HepG2 (cell line): ENCODE measurements at regions not wholly inside any gene's neighbourhood (a gene's known extent, or its start where the extent isn't known, plus 50 kb on each side); places are given as distances from the start of the nearest gene placed in this dataset.

Source experiments
- ATAC-seq: fragments of 200-7000 bp; cut with Tn5 transposase; 3 replicates; pipeline ENCODE4 v1.9.1; 2020; ENCODE audit warnings: mild to moderate bottlenecking, moderate library complexity
- BruUV-seq: library from RNA; stranded (reverse); fragments of 400-500 nt; replicated peaks from 2 replicates; lab custom pipeline; 2021; lab: Mats Ljungman, UMichigan
- CTCF ChIA-PET: fragments of 300-600 bp; formaldehyde crosslinking; extraction: SDS; loops from one replicate; lab custom pipeline; 2021; ENCODE audit warnings: low total read pairs, inconsistent platforms, low intra/inter-chr PET ratio; lab: Yijun Ruan, JAX
- POLR2A ChIA-PET: fragments of 350-600 bp; sonication (Branson Sonifier 250); formaldehyde crosslinking; loops from one replicate; lab custom pipeline; 2020; ENCODE audit warnings: antibody characterized with exemption, inconsistent platforms; lab: Yijun Ruan, JAX
- DNase-seq: peaks from one replicate; pipeline ENCODE4 v3.0.0-alpha.2; 2015; ENCODE audit warnings: low spot score
- FAIRE-seq: peaks from 3 replicates; lab custom pipeline; 2011; peaks lifted over from hg19 to GRCh38; lab: Jason Lieb, UNC
- H2AFZ ChIP-seq: one replicate; pipeline ENCODE4 v1.6.1; 2011; ENCODE audit warnings: low read length, inconsistent platforms
- H3K27ac ChIP-seq: fragments of 300-600 bp; 3 replicates; pipeline ENCODE4 v1.8.0; 2011; ENCODE audit warnings: mixed run types, mild to moderate bottlenecking, mixed read lengths, low read length, inconsistent platforms; ENCODE audit not compliant: insufficient read depth; ENCODE audit errors: extremely low read length
- H3K27me3 ChIP-seq, 2 experiments: fragments of 200-600 bp in 1 of 2; 2 replicates in 1 of 2; 3 replicates in 1 of 2; pipeline versions ENCODE4 v1.6.0 to v1.8.0; 2011; ENCODE audit warnings: low read length in 2 of 2, mild to moderate bottlenecking in 2 of 2, moderate library complexity in 2 of 2, inconsistent platforms in 1 of 2; ENCODE audit not compliant: insufficient read depth in 2 of 2, control insufficient read depth in 1 of 2
- H3K36me3 ChIP-seq, 2 experiments: fragments of 200-600 bp in 1 of 2; replicated peaks in 1 of 2; 2 replicates in 1 of 2; 3 replicates in 1 of 2; pipeline versions ENCODE4 v1.5.1 to v1.8.0; 2011; ENCODE audit warnings: low read length in 2 of 2, inconsistent platforms in 1 of 2; ENCODE audit not compliant: insufficient read depth in 2 of 2, control insufficient read depth in 1 of 2
- H3K4me1 ChIP-seq: 2 replicates; pipeline ENCODE4 v1.5.1; 2012; ENCODE audit warnings: low read length, inconsistent platforms; ENCODE audit not compliant: insufficient read depth
- H3K4me2 ChIP-seq: 2 replicates; pipeline ENCODE4 v1.6.0; 2011; ENCODE audit warnings: low read depth, low read length, inconsistent platforms
- H3K4me3 ChIP-seq, 3 experiments: fragments of 200-600 bp in 1 of 3; sonication (generic), shearing (Covaris generic) in 1 of 3; replicated peaks in 1 of 3; 2 replicates each; pipeline ENCODE4 v1.5.1; 2011 to 2016; ENCODE audit warnings: low read length in 3 of 3, inconsistent platforms in 2 of 3, low read depth in 2 of 3, mild to moderate bottlenecking in 2 of 3, control low read depth in 1 of 3, mixed read lengths in 1 of 3; ENCODE audit not compliant: insufficient read depth in 1 of 3
- H3K79me2 ChIP-seq: one replicate; pipeline ENCODE4 v1.6.1; 2011; ENCODE audit warnings: low read length, inconsistent platforms; ENCODE audit not compliant: insufficient read depth
- H3K9ac ChIP-seq: 2 replicates; pipeline ENCODE4 v1.6.0; 2011; ENCODE audit warnings: mild to moderate bottlenecking, low read depth, low read length, inconsistent platforms; ENCODE audit not compliant: insufficient read depth
- H3K9me3 ChIP-seq: 2 replicates; pipeline ENCODE4 v1.5.1; 2012; ENCODE audit warnings: mild to moderate bottlenecking, low read length
- H4K20me1 ChIP-seq: 2 replicates; pipeline ENCODE4 v1.6.0; 2011; ENCODE audit warnings: inconsistent platforms, mild to moderate bottlenecking, low read length, moderate library complexity; ENCODE audit not compliant: insufficient read depth
- EHMT2 ChIP-seq: fragments of 200-600 bp; sonication (generic); IDR thresholded peaks from 2 replicates; pipeline ENCODE4 v1.7.0; 2017; ENCODE audit warnings: antibody characterized with exemption, low read depth, low read length, borderline replicate concordance
- ELF3 ChIP-seq: IDR thresholded peaks from 2 replicates; pipeline ENCODE4 v1.6.1; 2016; ENCODE audit warnings: missing genetic modification reagents, missing compliant biosample characterization
- ETV6 ChIP-seq: sonication (generic); formaldehyde crosslinking; conservative IDR thresholded peaks from 2 replicates; pipeline ENCODE4 v1.4.0; 2020; ENCODE audit warnings: missing genetic modification reagents
- NFIC ChIP-seq: IDR thresholded peaks from 2 replicates; pipeline ENCODE4 v1.6.1; 2012; ENCODE audit warnings: mild to moderate bottlenecking, low read length, inconsistent platforms
- NONO ChIP-seq, 2 experiments: fragments of 450-650 bp in 1 of 2; sonication (generic) in 1 of 2; formaldehyde crosslinking in 1 of 2; IDR thresholded peaks in 1 of 2; conservative IDR thresholded peaks in 1 of 2; 2 replicates each; pipeline versions ENCODE4 v1.6.1 to v1.8.0; 2017 to 2022; ENCODE audit warnings: mild to moderate bottlenecking in 1 of 2, missing genetic modification reagents in 1 of 2, moderate library complexity in 1 of 2
- NPAS2 ChIP-seq: sonication (generic); formaldehyde crosslinking; IDR thresholded peaks from 2 replicates; pipeline ENCODE4 v1.8.0; 2022; ENCODE audit warnings: mild to moderate bottlenecking, missing genetic modification reagents, borderline replicate concordance
- SMAD3 ChIP-seq: sonication (generic); formaldehyde crosslinking; IDR thresholded peaks from 2 replicates; pipeline ENCODE4 v1.4.0; 2020; ENCODE audit warnings: missing genetic modification reagents
- SMAD9 ChIP-seq: sonication (generic); formaldehyde crosslinking; IDR thresholded peaks from 2 replicates; pipeline ENCODE4 v1.5.1; 2020; ENCODE audit warnings: mild to moderate bottlenecking, missing genetic modification reagents
- TBX3 ChIP-seq: fragments of 450-650 bp; IDR thresholded peaks from 2 replicates; pipeline ENCODE4 v1.6.1; 2017; ENCODE audit warnings: antibody characterized with exemption, mild to moderate bottlenecking, inconsistent platforms, borderline replicate concordance
- ZNF629 ChIP-seq: sonication (generic); formaldehyde crosslinking; conservative IDR thresholded peaks from 2 replicates; pipeline ENCODE4 v1.5.0; 2020; ENCODE audit warnings: missing genetic modification reagents
- WGBS: methylation state at CpG from one replicate; pipeline ENCODE4 v1.1.6; 2017; ENCODE audit warnings: low lambda C conversion rate; 5-methylcytosine and 5-hydroxymethylcytosine counted together
- in situ Hi-C: cut with HindIII; loops from 2 replicates; pipeline ENCODE4 v1.10.0; 2017; ENCODE audit warnings: low pct_unique_long_range_greater_than_20kb; ENCODE audit not compliant: extremely low pct_ligation_motif_present
- intact Hi-C: fragments of 100-400 bp; cut with micrococcal nuclease; formaldehyde crosslinking; loops from one replicate; pipeline ENCODE4 v1.10.0; 2022; ENCODE audit not compliant: unreplicated experiment
- TF ChIP-seq, protein P1 (sequence below): sonication (generic); formaldehyde crosslinking; conservative IDR thresholded peaks from 2 replicates; pipeline ENCODE4 v1.4.0; 2020; ENCODE audit warnings: missing genetic modification reagents
- TF ChIP-seq, protein P2 (sequence below), 2 experiments: sonication (generic) in 1 of 2; formaldehyde crosslinking in 1 of 2; IDR thresholded peaks; 2 replicates each; pipeline versions ENCODE4 v1.4.0 to v1.6.1; 2016 to 2020; ENCODE audit warnings: borderline replicate concordance in 1 of 2, low read depth in 1 of 2, mild to moderate bottlenecking in 1 of 2, missing genetic modification reagents in 1 of 2
- TF ChIP-seq, protein P3 (sequence below): sonication (generic); formaldehyde crosslinking; conservative IDR thresholded peaks from 2 replicates; pipeline ENCODE4 v1.4.0; 2020; ENCODE audit warnings: missing genetic modification reagents

DNA sequence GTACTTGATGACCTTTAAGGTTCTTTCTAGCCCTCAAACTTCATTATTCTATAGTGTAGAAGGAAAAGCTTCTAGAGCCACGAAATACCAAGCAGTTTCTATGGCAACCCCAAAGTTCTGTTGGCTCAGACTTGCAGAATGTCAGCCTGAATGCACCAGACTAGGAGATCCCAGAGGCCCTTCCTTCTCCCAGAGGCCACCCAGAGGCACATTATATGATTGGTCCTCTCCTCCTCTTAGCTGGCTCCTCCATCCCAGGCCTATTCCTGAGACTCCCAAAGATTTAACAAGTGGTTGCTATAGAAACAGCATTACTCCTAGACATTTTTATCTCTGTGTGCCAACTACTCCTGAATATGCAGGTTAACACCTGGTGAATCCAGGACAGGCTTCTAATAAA lies 69.2 kb upstream of the CCDC90B start:
- intact Hi-C loops, result no loop called here
- WGBS, result 0% methylated on average over 1 of the region's 1 CpG
- in situ Hi-C loops, result no loop called here
- Histone ChIP-seq H3K4me2 (no peak overlapping the region), H3K36me3 (no peaks in the 10 kb centered on the region), H2AFZ (no peak overlapping the region), H3K9me3 (no peaks in the 10 kb centered on the region), H4K20me1 (no peaks in the 10 kb centered on the region), H3K4me1 (no peaks in the 10 kb centered on the region), H3K27me3 (no peaks in the 10 kb centered on the region), H3K9ac (no peak overlapping the region), H3K27ac (no peak overlapping the region), H3K79me2 (no peaks in the 10 kb centered on the region), H3K4me3 (no peak overlapping the region)
- ATAC-seq (no peak), FAIRE-seq (no peak), DNase-seq (no peak)
- no TSS peak for BruUV-seq
- ChIA-PET CTCF (no interaction called here), POLR2A (no interaction called here)
- no peak for TF ChIP-seq ZNF629 (CRISPR knock-in tag)
- TF ChIP-seq NPAS2 (CRISPR knock-in tag), result no peak
- TF ChIP-seq, protein P1, sequence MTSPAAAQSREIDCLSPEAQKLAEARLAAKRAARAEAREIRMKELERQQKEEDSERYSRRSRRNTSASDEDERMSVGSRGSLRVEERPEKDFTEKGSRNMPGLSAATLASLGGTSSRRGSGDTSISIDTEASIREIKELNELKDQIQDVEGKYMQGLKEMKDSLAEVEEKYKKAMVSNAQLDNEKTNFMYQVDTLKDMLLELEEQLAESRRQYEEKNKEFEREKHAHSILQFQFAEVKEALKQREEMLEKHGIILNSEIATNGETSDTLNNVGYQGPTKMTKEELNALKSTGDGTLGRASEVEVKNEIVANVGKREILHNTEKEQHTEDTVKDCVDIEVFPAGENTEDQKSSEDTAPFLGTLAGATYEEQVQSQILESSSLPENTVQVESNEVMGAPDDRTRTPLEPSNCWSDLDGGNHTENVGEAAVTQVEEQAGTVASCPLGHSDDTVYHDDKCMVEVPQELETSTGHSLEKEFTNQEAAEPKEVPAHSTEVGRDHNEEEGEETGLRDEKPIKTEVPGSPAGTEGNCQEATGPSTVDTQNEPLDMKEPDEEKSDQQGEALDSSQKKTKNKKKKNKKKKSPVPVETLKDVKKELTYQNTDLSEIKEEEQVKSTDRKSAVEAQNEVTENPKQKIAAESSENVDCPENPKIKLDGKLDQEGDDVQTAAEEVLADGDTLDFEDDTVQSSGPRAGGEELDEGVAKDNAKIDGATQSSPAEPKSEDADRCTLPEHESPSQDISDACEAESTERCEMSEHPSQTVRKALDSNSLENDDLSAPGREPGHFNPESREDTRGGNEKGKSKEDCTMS (CRISPR knock-in tag), result no peak
- TF ChIP-seq, protein P2, sequence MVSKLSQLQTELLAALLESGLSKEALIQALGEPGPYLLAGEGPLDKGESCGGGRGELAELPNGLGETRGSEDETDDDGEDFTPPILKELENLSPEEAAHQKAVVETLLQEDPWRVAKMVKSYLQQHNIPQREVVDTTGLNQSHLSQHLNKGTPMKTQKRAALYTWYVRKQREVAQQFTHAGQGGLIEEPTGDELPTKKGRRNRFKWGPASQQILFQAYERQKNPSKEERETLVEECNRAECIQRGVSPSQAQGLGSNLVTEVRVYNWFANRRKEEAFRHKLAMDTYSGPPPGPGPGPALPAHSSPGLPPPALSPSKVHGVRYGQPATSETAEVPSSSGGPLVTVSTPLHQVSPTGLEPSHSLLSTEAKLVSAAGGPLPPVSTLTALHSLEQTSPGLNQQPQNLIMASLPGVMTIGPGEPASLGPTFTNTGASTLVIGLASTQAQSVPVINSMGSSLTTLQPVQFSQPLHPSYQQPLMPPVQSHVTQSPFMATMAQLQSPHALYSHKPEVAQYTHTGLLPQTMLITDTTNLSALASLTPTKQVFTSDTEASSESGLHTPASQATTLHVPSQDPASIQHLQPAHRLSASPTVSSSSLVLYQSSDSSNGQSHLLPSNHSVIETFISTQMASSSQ (IDR thresholded peaks at IDR 0.05; ENCODE audit: low read depth), result no peak
- TF ChIP-seq, protein P2 (CRISPR knock-in tag; IDR thresholded peaks at IDR 0.05; ENCODE audit: borderline replicate concordance), result no peak
- TF ChIP-seq ETV6 (CRISPR knock-in tag), result no peak
- no peak for TF ChIP-seq NONO (IDR thresholded peaks at IDR 0.05)
- TF ChIP-seq NONO (CRISPR knock-in tag; conservative IDR thresholded peaks at IDR 0.05), result no peak
- TF ChIP-seq, protein P3, sequence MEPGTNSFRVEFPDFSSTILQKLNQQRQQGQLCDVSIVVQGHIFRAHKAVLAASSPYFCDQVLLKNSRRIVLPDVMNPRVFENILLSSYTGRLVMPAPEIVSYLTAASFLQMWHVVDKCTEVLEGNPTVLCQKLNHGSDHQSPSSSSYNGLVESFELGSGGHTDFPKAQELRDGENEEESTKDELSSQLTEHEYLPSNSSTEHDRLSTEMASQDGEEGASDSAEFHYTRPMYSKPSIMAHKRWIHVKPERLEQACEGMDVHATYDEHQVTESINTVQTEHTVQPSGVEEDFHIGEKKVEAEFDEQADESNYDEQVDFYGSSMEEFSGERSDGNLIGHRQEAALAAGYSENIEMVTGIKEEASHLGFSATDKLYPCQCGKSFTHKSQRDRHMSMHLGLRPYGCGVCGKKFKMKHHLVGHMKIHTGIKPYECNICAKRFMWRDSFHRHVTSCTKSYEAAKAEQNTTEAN, result no peak
- no peak for TF ChIP-seq SMAD9 (CRISPR knock-in tag)
- TF ChIP-seq EHMT2, result no peak
- TF ChIP-seq SMAD3 (CRISPR knock-in tag), result no peak
- TF ChIP-seq NFIC, result no peak
- TF ChIP-seq TBX3, result no peak
- no peak for TF ChIP-seq ELF3 (CRISPR knock-in tag)
